ENCODE measurements at regions not wholly inside any gene's neighbourhood (a gene's known extent, or its start where the extent isn't known, plus 50 kb on each side); places are given as distances from the start of the nearest gene placed in this dataset.

- no peak for TF ChIP-seq ZNF777 (tag by site-specific recombination; IDR thresholded peaks at IDR 0.05; ENCODE audit: borderline replicate concordance)
- no peak for TF ChIP-seq ZBTB48 (tag by site-specific recombination; IDR thresholded peaks at IDR 0.05)
- no peak for TF ChIP-seq PRDM1 (tag by site-specific recombination; IDR thresholded peaks at IDR 0.05)
- no peak for TF ChIP-seq HOXC10 (CRISPR knock-in tag; IDR thresholded peaks at IDR 0.05)
- no peak for TF ChIP-seq BCL11B (tag by site-specific recombination; IDR thresholded peaks at IDR 0.05; ENCODE audit: low read depth)
- TF ChIP-seq ZBTB26 (tag by site-specific recombination; optimal IDR thresholded peaks at IDR 0.05): no peak
- no peak for TF ChIP-seq TCF7L2 (IDR thresholded peaks at IDR 0.05; ENCODE audit: borderline replicate concordance, low read depth, low read length)
- TF ChIP-seq ZNF157 (tag by site-specific recombination; IDR thresholded peaks at IDR 0.05): no peak
- TF ChIP-seq ZNF211 (tag by site-specific recombination; IDR thresholded peaks at IDR 0.05; ENCODE audit: low read depth): no peak
Measured at GRCh38 chr3:102170545-102170944, 264.3 kb upstream of the ZPLD1 start (continued).

- POLR2A ChIA-PET: no interaction called here
- TF ChIP-seq YY1 (tag by site-specific recombination; IDR thresholded peaks at IDR 0.05) (no peak), ZNF664 (tag by site-specific recombination; IDR thresholded peaks at IDR 0.05) (no peak), ZNF843 (tag by site-specific recombination; IDR thresholded peaks at IDR 0.05) (peak; percentile 43; the same call in 1 of the 2 replicates), OSR2 (tag by site-specific recombination; IDR thresholded peaks at IDR 0.05) (0 out of 2 replicates have a peak, but pooled peaks have one; percentile 26), ZNF701 (tag by site-specific recombination; IDR thresholded peaks at IDR 0.05) (no peak), ZNF202 (tag by site-specific recombination; IDR thresholded peaks at IDR 0.05; ENCODE audit: borderline replicate concordance) (no peak), ZNF341 (tag by site-specific recombination; IDR thresholded peaks at IDR 0.05; ENCODE audit: low read depth) (no peak), PRDM10 (tag by site-specific recombination; IDR thresholded peaks at IDR 0.05) (peak; percentile 85), ZNF560 (tag by site-specific recombination; IDR thresholded peaks at IDR 0.05; ENCODE audit: borderline replicate concordance) (no peak), ZNF660 (tag by site-specific recombination; IDR thresholded peaks at IDR 0.05) (no peak), SALL2 (tag by site-specific recombination; IDR thresholded peaks at IDR 0.05; ENCODE audit: borderline replicate concordance) (no peak), ZNF394 (tag by site-specific recombination; IDR thresholded peaks at IDR 0.05; ENCODE audit: borderline replicate concordance) (no peak), ZNF677 (tag by site-specific recombination; IDR thresholded peaks at IDR 0.05) (no peak), ZNF639 (tag by site-specific recombination; IDR thresholded peaks at IDR 0.05) (no peak), ZSCAN18 (tag by site-specific recombination; IDR thresholded peaks at IDR 0.05) (no peak), SP3 (tag by site-specific recombination; IDR thresholded peaks at IDR 0.05) (0 out of 2 replicates have a peak, but pooled peaks have one; percentile 19), ZNF629 (tag by site-specific recombination; IDR thresholded peaks at IDR 0.05) (no peak), ZNF146 (tag by site-specific recombination; IDR thresholded peaks at IDR 0.05) (no peak), ZNF530 (tag by site-specific recombination; IDR thresholded peaks at IDR 0.05; ENCODE audit: low read depth) (no peak), ZXDB (tag by site-specific recombination; IDR thresholded peaks at IDR 0.05) (peak; percentile 29; the same call in 1 of the 2 replicates), WT1 (tag by site-specific recombination; IDR thresholded peaks at IDR 0.05) (peak; percentile 82), GLI2 (tag by site-specific recombination; IDR thresholded peaks at IDR 0.05; ENCODE audit: borderline replicate concordance, low read depth) (no peak), ZNF132 (tag by site-specific recombination; IDR thresholded peaks at IDR 0.05; ENCODE audit: borderline replicate concordance) (no peak), ZNF792 (tag by site-specific recombination; IDR thresholded peaks at IDR 0.05) (no peak)
Measured at GRCh38 chr3:102174312-102174712, 260.5 kb upstream of the ZPLD1 start.

More at GRCh38 chr3:102174312-102174712, 260.5 kb upstream of the ZPLD1 start:
- no peak overlapping the region for H3K27ac ChIP-seq (ENCODE audit: extremely low read depth, low read depth, low read length)
- no peak overlapping the region for H3K4me3 ChIP-seq (ENCODE audit: low read depth, low read length)
- no peaks in the 10 kb centered on the region for H3K36me3 ChIP-seq (ENCODE audit: control insufficient read depth in 2 of 2, insufficient read depth in 1 of 2, low read length in 2 of 2)
- CTCF ChIA-PET: no interaction called here
- no peaks in the 10 kb centered on the region for H3K9me3 ChIP-seq (ENCODE audit: control insufficient read depth, insufficient read depth, low read depth, low read length)
- peaks cover 2% of the 10 kb centered on the region; the same call in 1 of the 2 replicates for H3K4me1 ChIP-seq (ENCODE audit: control insufficient read depth, insufficient read depth, low read length)

All from HEK293 (cell line).